Nucleus accumbens (tissue), 56 donors: ENCODE measurements at regions not wholly inside any gene's neighbourhood (a gene's known extent, or its start where the extent isn't known, plus 50 kb on each side); places are given as distances from the start of the nearest gene placed in this dataset.
A peak's percentile ranks its signal among the peaks of the same experiment; 100 is the strongest.

Experiments
- DNase-seq, 56 donors: peaks; one replicate each; lab custom pipeline; 2025; lab: John Stamatoyannopoulos, UW

- DNase-seq: no peak
Observed at GRCh38 chr5:133905424-133905823, 63.0 kb downstream of the C5orf15 start.

- peak in 19 of 56 donors; percentile 3 to 55 (median 19) for DNase-seq
Observed at GRCh38 chr5:133904641-133905040, 63.8 kb downstream of the C5orf15 start.

GRCh38 chr5:133902511-133903118 is 65.8 kb downstream of the C5orf15 start:
- DNase-seq: no peak

- no peak for DNase-seq
Observed at GRCh38 chr5:133900534-133901270, 67.7 kb downstream of the C5orf15 start.

- DNase-seq: no peak
Observed at GRCh38 chr5:133899506-133899905, 68.9 kb downstream of the C5orf15 start.

- no peak for DNase-seq
Observed at GRCh38 chr5:133898440-133898839, 70.0 kb downstream of the C5orf15 start.

- no peak for DNase-seq
Observed at GRCh38 chr5:133897431-133897830, 71.0 kb downstream of the C5orf15 start.

- no peak for DNase-seq
Observed at GRCh38 chr5:133896873-133897272, 71.6 kb downstream of the C5orf15 start.

GRCh38 chr5:133895979-133896845 is 72.2 kb downstream of the C5orf15 start:
- no peak for DNase-seq

GRCh38 chr5:133894143-133894542 is 74.3 kb downstream of the C5orf15 start:
- no peak for DNase-seq

- no peak for DNase-seq
Observed at GRCh38 chr5:133892774-133893173, 75.7 kb downstream of the C5orf15 start.

GRCh38 chr5:133892306-133892705 is 76.1 kb downstream of the C5orf15 start:
- DNase-seq: no peak

GRCh38 chr5:133891390-133891789 is 77.0 kb downstream of the C5orf15 start:
- DNase-seq: no peak

GRCh38 chr5:133890776-133891280 is 77.6 kb downstream of the C5orf15 start:
- DNase-seq: no peak

GRCh38 chr5:133890314-133890713 is 78.1 kb downstream of the C5orf15 start:
- DNase-seq: no peak

GRCh38 chr5:133889271-133889905 is 79.0 kb downstream of the C5orf15 start:
- no peak for DNase-seq

- no peak for DNase-seq
Observed at GRCh38 chr5:133888625-133888991, 79.8 kb downstream of the C5orf15 start.

GRCh38 chr5:133885566-133885965 is 82.9 kb downstream of the C5orf15 start:
- no peak for DNase-seq

- no peak for DNase-seq
Observed at GRCh38 chr5:133884569-133885311, 83.7 kb downstream of the C5orf15 start.

GRCh38 chr5:133883916-133884315 is 84.5 kb downstream of the C5orf15 start:
- DNase-seq: no peak
